Ascending aorta (tissue), 2 donors: ENCODE measurements at regions not wholly inside any gene's neighbourhood (a gene's known extent, or its start where the extent isn't known, plus 50 kb on each side); places are given as distances from the start of the nearest gene placed in this dataset.

Experiments used
- DNase-seq, 2 donors: peaks; one replicate each; pipeline ENCODE4 v3.0.0-alpha.2; 2019; ENCODE audit warnings: low spot score in 2 of 2
- H3K27ac ChIP-seq, 2 donors: fragments of 200-600 bp; sonication (generic); one replicate each; pipeline ENCODE4 v1.5.1; 2016 to 2017; ENCODE audit warnings: mild to moderate bottlenecking in 1 of 2
- H3K27me3 ChIP-seq: fragments of 200-600 bp; sonication (generic); one replicate; pipeline ENCODE4 v1.5.1; 2017
- H3K36me3 ChIP-seq, 2 donors: fragments of 200-600 bp; sonication (generic); one replicate each; pipeline ENCODE4 v1.5.1; 2016
- H3K4me1 ChIP-seq, 2 donors: fragments of 200-600 bp; sonication (generic); one replicate each; pipeline ENCODE4 v1.5.1; 2016 to 2017; ENCODE audit warnings: mild to moderate bottlenecking in 1 of 2
- H3K4me3 ChIP-seq, 2 donors: fragments of 200-600 bp; sonication (generic); one replicate each; pipeline ENCODE4 v1.5.1; 2016 to 2017; ENCODE audit warnings: mild to moderate bottlenecking in 1 of 2
- H3K9me3 ChIP-seq, 2 donors: fragments of 200-600 bp; sonication (generic); one replicate each; pipeline ENCODE4 v1.5.1; 2016
- CTCF ChIP-seq, 3 experiments: fragments of 200-600 bp in 2 of 3; fragments of 450-650 bp in 1 of 3; sonication (generic) in 2 of 3; IDR thresholded peaks; one replicate each; pipeline ENCODE4 v1.5.1; 2016 to 2019; ENCODE audit warnings: antibody characterized with exemption in 3 of 3, mild to moderate bottlenecking in 1 of 3, moderate library complexity in 1 of 3
- intact Hi-C: fragments of 100-400 bp; cut with DNase I; formaldehyde crosslinking; loops from one replicate; pipeline ENCODE4 v1.15.1; 2023

DNA sequence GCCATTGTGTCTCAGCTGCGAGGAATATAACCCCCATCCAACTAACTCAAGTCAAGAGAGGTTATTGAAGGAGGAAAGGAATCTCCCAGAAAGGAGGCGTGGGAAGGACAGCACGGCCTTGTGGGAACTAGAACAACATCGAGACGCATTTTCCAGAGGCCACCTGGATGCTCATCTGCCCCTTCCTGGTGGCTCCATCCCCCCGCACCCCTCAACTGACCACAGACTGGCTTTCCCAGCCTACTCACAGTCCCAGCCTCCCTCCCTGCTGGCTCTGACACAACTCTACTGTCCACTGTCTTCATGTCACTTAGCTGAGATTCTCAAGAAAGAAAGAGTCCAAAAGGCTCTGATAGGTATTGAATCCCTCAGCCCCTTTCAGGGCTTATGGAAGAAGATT is 66.0 kb upstream of the CLMN start:
- no peak for TF ChIP-seq CTCF (IDR thresholded peaks at IDR 0.05)
- Histone ChIP-seq H3K4me3 (no peak overlapping the region), H3K9me3 (peaks cover 0 to 6% of the 10 kb centered on the region in 2 donors), H3K27ac (no peak overlapping the region), H3K27me3 (no peaks in the 10 kb centered on the region), H3K4me1 (no peaks in the 10 kb centered on the region), H3K36me3 (no peaks in the 10 kb centered on the region)
- intact Hi-C loops: no loop called here
- DNase-seq: peak in 1 of 2 donors; percentile 15

DNA sequence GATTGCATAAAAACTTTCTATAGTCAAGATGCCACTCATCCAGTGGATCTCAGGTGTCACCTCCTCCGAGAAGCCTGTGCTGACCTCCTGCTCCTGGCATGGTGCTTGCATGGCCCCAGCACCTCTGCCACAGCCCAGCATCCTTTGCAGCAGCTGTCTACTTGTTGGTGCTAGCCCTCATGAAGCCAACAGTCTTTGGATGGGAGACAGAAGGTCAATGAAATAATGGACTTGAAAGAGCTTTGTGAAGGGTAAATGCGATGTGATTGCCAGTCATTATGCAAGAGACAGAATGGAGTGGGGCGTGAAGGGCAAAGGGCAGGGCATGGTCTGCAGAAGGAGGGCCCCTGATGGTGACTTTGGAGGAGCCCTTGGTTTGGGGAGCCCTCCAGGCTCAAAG is 63.0 kb upstream of the CLMN start:
- no peak overlapping the region for H3K4me3 ChIP-seq
- DNase-seq: no peak
- no peaks in the 10 kb centered on the region for H3K27me3 ChIP-seq
- H3K4me1 ChIP-seq: no peaks in the 10 kb centered on the region
- peaks cover 0 to 21% of the 10 kb centered on the region in 2 donors for H3K9me3 ChIP-seq
- H3K27ac ChIP-seq: no peak overlapping the region
- intact Hi-C loops: no loop called here
- no peaks in the 10 kb centered on the region for H3K36me3 ChIP-seq
- no peak for TF ChIP-seq CTCF (IDR thresholded peaks at IDR 0.05)

GRCh38 chr14:95381726-95382125 is 62.0 kb upstream of the CLMN start:
- Histone ChIP-seq H3K36me3 (no peaks in the 10 kb centered on the region), H3K4me3 (no peak overlapping the region), H3K9me3 (peaks cover 0 to 21% of the 10 kb centered on the region in 2 donors), H3K27ac (no peak overlapping the region), H3K27me3 (no peaks in the 10 kb centered on the region), H3K4me1 (no peaks in the 10 kb centered on the region)
- DNase-seq: no peak
- no peak for TF ChIP-seq CTCF (IDR thresholded peaks at IDR 0.05)
- intact Hi-C loops: no loop called here

DNA sequence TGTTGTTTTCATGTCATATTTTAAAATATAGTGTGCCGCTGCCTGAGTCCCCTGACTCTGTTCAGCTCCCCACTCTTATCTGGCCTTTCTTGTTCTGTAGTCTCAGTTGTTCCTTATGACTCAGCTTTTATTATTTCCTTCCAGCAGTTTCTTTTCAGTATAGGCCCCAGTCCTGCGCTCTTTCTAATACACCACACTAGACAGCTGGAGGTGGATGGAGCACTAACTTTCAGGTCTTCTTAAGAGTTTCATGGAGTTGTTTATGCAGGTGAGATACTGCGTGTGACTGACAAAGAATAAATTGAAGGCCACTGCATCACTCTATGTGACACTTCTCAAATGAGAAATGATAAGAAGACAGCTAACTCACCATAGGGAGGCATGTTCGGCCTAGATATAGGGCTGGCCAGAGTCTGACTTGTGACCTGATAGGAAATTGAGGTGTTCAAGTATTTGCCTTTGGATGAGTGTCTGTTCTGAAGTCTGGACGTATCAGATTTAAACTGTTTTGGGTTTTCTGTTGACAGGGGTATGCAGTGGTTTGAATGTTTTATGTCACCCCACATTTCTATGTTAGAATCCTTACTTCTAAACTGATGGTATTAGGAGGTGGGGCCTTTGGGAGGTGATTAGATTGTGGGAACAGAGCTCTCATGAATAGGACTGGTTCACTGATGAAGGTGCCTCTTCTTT is 60.8 kb upstream of the CLMN start:
- intact Hi-C loops: no loop called here
- TF ChIP-seq CTCF (IDR thresholded peaks at IDR 0.05): no peak
- peak in 1 of 2 donors; percentile 8 for DNase-seq
- Histone ChIP-seq H3K9me3 (peaks cover 0 to 21% of the 10 kb centered on the region in 2 donors), H3K27ac (no peak overlapping the region), H3K36me3 (no peaks in the 10 kb centered on the region), H3K4me1 (no peaks in the 10 kb centered on the region), H3K27me3 (no peaks in the 10 kb centered on the region), H3K4me3 (no peak overlapping the region)

- no peak for TF ChIP-seq CTCF (IDR thresholded peaks at IDR 0.05)
- intact Hi-C loops: no loop called here
- Histone ChIP-seq H3K27ac (no peak overlapping the region), H3K4me3 (no peak overlapping the region), H3K36me3 (no peaks in the 10 kb centered on the region), H3K9me3 (peaks cover 0 to 21% of the 10 kb centered on the region in 2 donors), H3K27me3 (no peaks in the 10 kb centered on the region), H3K4me1 (no peaks in the 10 kb centered on the region)
- DNase-seq: no peak
These were observed 59.9 kb upstream of the CLMN start for GRCh38 chr14:95379634-95380033.
